A673 (cell line): ENCODE measurements at regions not wholly inside any gene's neighbourhood (a gene's known extent, or its start where the extent isn't known, plus 50 kb on each side); places are given as distances from the start of the nearest gene placed in this dataset.

Source experiments
- BruUV-seq: library from RNA; stranded (reverse); fragments of 400-500 nt; replicated peaks from 2 replicates; lab custom pipeline; 2021; lab: Mats Ljungman, UMichigan
- CTCF ChIA-PET: fragments of 300-600 bp; sonication (Branson Sonifier 250); formaldehyde crosslinking; loops from one replicate; lab custom pipeline; 2022; ENCODE audit warnings: antibody characterized with exemption; lab: Charles Lee
- POLR2A ChIA-PET: fragments of 300-600 bp; sonication (Branson Sonifier 250); formaldehyde crosslinking; loops from one replicate; lab custom pipeline; 2022; ENCODE audit warnings: antibody characterized with exemption; ENCODE audit not compliant: low non-redundant PET; lab: Charles Lee
- DNase-seq: peaks from one replicate; pipeline ENCODE4 v3.0.0-alpha.2; 2015; ENCODE audit warnings: low spot score
- H3K27ac ChIP-seq: fragments of 200-600 bp; sonication (generic); 2 replicates; pipeline ENCODE4 v1.5.1; 2016; ENCODE audit warnings: mixed run types, low read depth, mild to moderate bottlenecking, mixed read lengths, antibody characterized with exemption, low read length; ENCODE audit not compliant: poor library complexity, severe bottlenecking
- H3K27me3 ChIP-seq: fragments of 200-600 bp; sonication (generic); replicated peaks from 2 replicates; pipeline ENCODE4 v1.6.1; 2017; ENCODE audit warnings: mixed run types, low read depth, mild to moderate bottlenecking, mixed read lengths, antibody characterized with exemption, low read length; ENCODE audit not compliant: insufficient read depth, poor library complexity
- H3K36me3 ChIP-seq: fragments of 200-600 bp; sonication (generic); 2 replicates; pipeline ENCODE4 v1.6.1; 2016; ENCODE audit warnings: mixed run types, mild to moderate bottlenecking, mixed read lengths, antibody characterized with exemption, low read length; ENCODE audit not compliant: insufficient read depth, poor library complexity, severe bottlenecking
- H3K4me1 ChIP-seq: fragments of 200-600 bp; sonication (generic); 2 replicates; pipeline ENCODE4 v1.6.1; 2017; ENCODE audit warnings: mixed run types, mild to moderate bottlenecking, mixed read lengths, antibody characterized with exemption, low read length; ENCODE audit not compliant: insufficient read depth, poor library complexity, severe bottlenecking
- H3K4me3 ChIP-seq: fragments of 200-600 bp; sonication (generic); 2 replicates; pipeline ENCODE4 v1.5.1; 2016; ENCODE audit warnings: low read depth, mixed run types, mild to moderate bottlenecking, mixed read lengths, low read length; ENCODE audit not compliant: poor library complexity, severe bottlenecking
- H3K9me3 ChIP-seq: fragments of 200-600 bp; sonication (generic); 2 replicates; pipeline ENCODE4 v1.6.1; 2016; ENCODE audit warnings: mixed run types, low read depth, mild to moderate bottlenecking, mixed read lengths, antibody characterized with exemption, low read length; ENCODE audit not compliant: poor library complexity, severe bottlenecking
- CTCF ChIP-seq: fragments of 300-800, 200-600 bp; sonication (generic); conservative IDR thresholded peaks from 2 replicates; pipeline ENCODE4 v1.5.1; 2017; ENCODE audit warnings: low read depth, mild to moderate bottlenecking, antibody characterized with exemption, low read length, moderate library complexity, mixed read lengths
- EZH2 ChIP-seq: fragments of 200-600 bp; sonication (generic); IDR thresholded peaks from 2 replicates; pipeline ENCODE4 v1.6.1; 2017; ENCODE audit warnings: borderline replicate concordance, low read depth, mild to moderate bottlenecking, mixed read lengths, antibody characterized with exemption, low read length; ENCODE audit not compliant: poor library complexity, severe bottlenecking
- intact Hi-C: fragments of 100-400 bp; cut with micrococcal nuclease; formaldehyde crosslinking; loops from one replicate; pipeline ENCODE4 v1.10.0; 2022; ENCODE audit not compliant: unreplicated experiment

DNA sequence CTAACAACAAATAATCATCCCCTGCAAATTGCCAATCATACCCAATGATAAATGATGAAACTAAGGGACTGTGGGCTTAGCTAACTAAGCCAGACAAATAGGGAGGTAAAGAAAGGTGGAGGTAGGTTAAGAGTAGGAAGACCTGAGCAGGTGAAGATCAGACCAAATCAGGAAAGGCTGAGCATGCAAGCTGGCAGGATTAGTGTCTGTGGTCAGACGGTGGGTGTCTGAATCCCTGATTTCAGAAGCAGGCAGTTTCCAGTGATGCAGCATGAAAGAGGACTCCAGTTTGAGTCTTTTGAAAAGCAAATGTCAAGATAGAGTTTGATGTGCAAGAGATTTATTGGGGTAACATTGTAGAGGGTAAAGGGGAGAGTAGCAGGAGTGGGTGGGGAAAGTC is 181.4 kb upstream of the MYLIP start:
- DNase-seq = no peak
- intact Hi-C loops = no loop called here
- no peaks in the 10 kb centered on the region for H3K9me3 ChIP-seq
- POLR2A ChIA-PET = no interaction called here
- CTCF ChIA-PET = no interaction called here
- BruUV-seq = no TSS peak
- H3K27me3 ChIP-seq = no peaks in the 10 kb centered on the region
- no peaks in the 10 kb centered on the region for H3K4me1 ChIP-seq
- no peak overlapping the region for H3K4me3 ChIP-seq
- no peak for TF ChIP-seq EZH2
- no peak for TF ChIP-seq CTCF
- H3K36me3 ChIP-seq = no peaks in the 10 kb centered on the region
- no peak overlapping the region for H3K27ac ChIP-seq

DNA sequence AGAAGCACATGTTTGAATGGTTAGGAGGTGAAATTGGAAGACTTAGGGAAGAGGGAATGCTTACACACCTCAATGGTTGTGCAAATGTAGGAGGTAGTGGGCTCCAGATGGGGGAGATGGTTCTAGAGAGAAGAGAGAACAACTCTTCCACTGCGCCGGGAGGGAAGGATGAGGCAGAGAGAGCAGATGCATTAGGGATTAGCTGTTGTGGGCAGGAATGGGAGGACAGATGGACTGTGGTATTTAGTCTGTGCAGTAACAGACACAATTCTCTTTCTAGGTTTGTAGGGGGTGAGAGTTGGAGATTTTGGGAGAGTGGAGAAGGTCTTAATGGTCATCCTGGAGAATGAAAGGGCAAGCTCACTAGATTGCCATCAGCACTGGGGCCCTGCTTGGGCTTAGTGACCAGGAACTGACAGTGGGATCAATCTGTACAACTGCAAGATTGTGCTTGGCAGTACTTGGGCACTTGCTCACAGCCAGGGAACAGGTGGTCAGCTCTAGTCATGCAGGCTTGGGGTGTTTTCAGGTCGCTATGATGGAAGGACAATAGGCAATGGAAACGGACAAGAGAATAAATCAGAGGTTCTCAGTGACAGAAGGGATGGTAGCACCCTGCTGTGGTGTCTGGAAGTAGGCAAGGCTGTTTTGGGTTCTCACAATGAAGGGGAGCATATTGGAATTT is 182.0 kb upstream of the MYLIP start:
- no peaks in the 10 kb centered on the region for H3K36me3 ChIP-seq
- intact Hi-C loops = no loop called here
- no peak for TF ChIP-seq CTCF
- TF ChIP-seq EZH2 = no peak
- no peak for DNase-seq
- no peaks in the 10 kb centered on the region for H3K27me3 ChIP-seq
- no peak overlapping the region for H3K27ac ChIP-seq
- no TSS peak for BruUV-seq
- ChIA-PET CTCF (no interaction called here), POLR2A (no interaction called here)
- no peak overlapping the region for H3K4me3 ChIP-seq
- no peaks in the 10 kb centered on the region for H3K9me3 ChIP-seq
- H3K4me1 ChIP-seq = no peaks in the 10 kb centered on the region

DNA sequence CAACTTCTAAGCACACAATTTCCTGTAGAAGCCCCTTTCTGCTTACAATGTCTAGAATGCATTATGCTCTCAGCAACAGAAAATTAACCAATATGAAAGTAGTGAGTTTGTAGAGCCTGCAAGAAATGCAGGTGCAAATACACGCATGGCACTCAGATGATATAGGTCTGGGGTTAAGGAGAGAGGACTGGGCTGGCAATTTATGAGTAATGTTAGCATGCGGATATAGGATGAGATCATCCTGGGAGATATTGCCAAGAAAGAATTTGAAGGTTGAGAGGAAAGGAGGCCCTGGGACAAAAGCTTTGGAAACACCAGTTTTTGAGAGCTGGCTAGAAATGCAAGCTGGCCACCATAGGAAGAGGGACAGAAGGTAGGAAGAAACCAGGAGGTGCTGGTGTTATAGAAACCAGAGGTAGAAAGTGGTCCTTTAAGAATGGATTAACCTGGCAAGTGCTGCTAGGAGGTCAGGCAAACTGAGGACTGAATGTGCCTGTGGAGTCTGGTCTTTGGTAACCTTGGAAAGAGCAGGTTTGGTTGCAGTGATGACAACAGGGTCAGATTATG is 183.2 kb upstream of the MYLIP start:
- Histone ChIP-seq H3K36me3 (no peaks in the 10 kb centered on the region), H3K4me3 (no peak overlapping the region), H3K27ac (no peak overlapping the region), H3K4me1 (no peaks in the 10 kb centered on the region), H3K27me3 (no peaks in the 10 kb centered on the region), H3K9me3 (no peaks in the 10 kb centered on the region)
- CTCF ChIA-PET = no interaction called here
- intact Hi-C loops = no loop called here
- POLR2A ChIA-PET = no interaction called here
- no peak for TF ChIP-seq EZH2
- no peak for TF ChIP-seq CTCF
- no TSS peak for BruUV-seq
- DNase-seq = no peak
